NB4 (cell line): ENCODE measurements at regions not wholly inside any gene's neighbourhood (a gene's known extent, or its start where the extent isn't known, plus 50 kb on each side); places are given as distances from the start of the nearest gene placed in this dataset.

Source experiments
- CTCF ChIP-seq: IDR thresholded peaks from one replicate; pipeline ENCODE4 v1.5.1; 2012; ENCODE audit warnings: low read depth, low read length
- MYC ChIP-seq: IDR thresholded peaks from 2 replicates; pipeline ENCODE4 v1.6.1; 2011; ENCODE audit warnings: low read depth, low read length

GRCh38 chr1:224554620-224555259 lies 61.4 kb upstream of the CNIH3 start:
- TF ChIP-seq CTCF (no peak), MYC (no peak)
